SU-DHL-6 (cell line): ENCODE measurements at regions not wholly inside any gene's neighbourhood (a gene's known extent, or its start where the extent isn't known, plus 50 kb on each side); places are given as distances from the start of the nearest gene placed in this dataset.
"Not testable (repeated sequence)": the region's sequence is repeated elsewhere in the genome, so short reads cannot be mapped to it uniquely, and the experiment has no call there.

Experiments
- H2AFZ ChIP-seq: fragments of 200-600 bp; sonication (generic); 2 replicates; pipeline ENCODE4 v1.6.1; 2014; ENCODE audit warnings: low read depth, mild to moderate bottlenecking, moderate library complexity, mixed read lengths, antibody characterized with exemption, low read length; ENCODE audit not compliant: severe bottlenecking
- H3F3A ChIP-seq: fragments of 200-600 bp; shearing (Covaris generic); 2 replicates; pipeline ENCODE4 v1.6.0; 2016; ENCODE audit warnings: antibody characterized with exemption, mild to moderate bottlenecking; ENCODE audit not compliant: insufficient read depth
- H3K27ac ChIP-seq: fragments of 200-600 bp; sonication (generic); 2 replicates; pipeline ENCODE4 v1.5.1; 2016; ENCODE audit warnings: low read depth, mild to moderate bottlenecking, low read length, moderate library complexity, mixed read lengths
- H3K27me3 ChIP-seq: fragments of 200-600 bp; sonication (generic), shearing (Covaris generic); 2 replicates; pipeline ENCODE4 v1.6.0; 2014; ENCODE audit warnings: mild to moderate bottlenecking, low read length
- H3K36me3 ChIP-seq: fragments of 200-600 bp; sonication (generic); 2 replicates; pipeline ENCODE4 v1.6.1; 2014; ENCODE audit warnings: mild to moderate bottlenecking, low read length, mixed read lengths
- H3K4me2 ChIP-seq: fragments of 300-600, 200-600 bp; shearing (Covaris generic), sonication (generic); 2 replicates; pipeline ENCODE4 v1.6.0; 2014; ENCODE audit warnings: low read length, low read depth, mild to moderate bottlenecking; ENCODE audit not compliant: poor library complexity, severe bottlenecking
- H3K4me3 ChIP-seq: fragments of 200-600 bp; sonication (generic); 2 replicates; pipeline ENCODE4 v1.5.1; 2014; ENCODE audit warnings: antibody characterized with exemption, low read length, mild to moderate bottlenecking, mixed read lengths; ENCODE audit not compliant: insufficient read depth, poor library complexity, severe bottlenecking
- H3K79me2 ChIP-seq: fragments of 200-600 bp; sonication (generic); 2 replicates; pipeline ENCODE4 v1.6.1; 2014; ENCODE audit warnings: mild to moderate bottlenecking, low read length, moderate library complexity; ENCODE audit not compliant: insufficient read depth
- H3K9ac ChIP-seq: fragments of 200-600 bp; sonication (generic); 2 replicates; pipeline ENCODE4 v1.7.0; 2014; ENCODE audit warnings: mild to moderate bottlenecking, low read length
- H3K9me2 ChIP-seq: fragments of 200-600 bp; sonication (generic); replicated peaks from 2 replicates; pipeline ENCODE4 v1.6.1; 2014; ENCODE audit warnings: low read length; ENCODE audit not compliant: insufficient read depth
- H3K9me3 ChIP-seq: fragments of 200-600 bp; sonication (generic); 2 replicates; pipeline ENCODE4 v1.6.1; 2014; ENCODE audit warnings: low read length, mixed read lengths; ENCODE audit not compliant: insufficient read depth
- H4K20me1 ChIP-seq: fragments of 200-600 bp; sonication (generic); 2 replicates; pipeline ENCODE4 v1.6.1; 2014; ENCODE audit warnings: low read depth, mild to moderate bottlenecking, antibody characterized with exemption, low read length, moderate library complexity, mixed read lengths
- CTCF ChIP-seq: fragments of 200-600 bp; sonication (generic); IDR thresholded peaks from one replicate; pipeline ENCODE4 v1.5.1; 2017; ENCODE audit warnings: antibody characterized with exemption, mild to moderate bottlenecking, low read length, moderate library complexity; ENCODE audit not compliant: insufficient read depth, poor library complexity, severe bottlenecking
- EZH2phosphoT487 ChIP-seq: fragments of 200-600 bp; sonication (generic), shearing (Covaris generic); conservative IDR thresholded peaks from 2 replicates; pipeline ENCODE4 v1.6.1; 2018; ENCODE audit warnings: mild to moderate bottlenecking, antibody characterized with exemption, low read length, moderate library complexity, mixed read lengths

- no peaks in the 10 kb centered on the region for H3F3A ChIP-seq
- H3K79me2 ChIP-seq: no peaks in the 10 kb centered on the region
- no peak overlapping the region for H3K4me3 ChIP-seq
- no peaks in the 10 kb centered on the region for H3K36me3 ChIP-seq
- H3K9me3 ChIP-seq: no peaks in the 10 kb centered on the region
- no peak overlapping the region for H3K4me2 ChIP-seq
- TF ChIP-seq CTCF: no peak
- no peak for TF ChIP-seq EZH2phosphoT487
- H2AFZ ChIP-seq: no peak overlapping the region
- H4K20me1 ChIP-seq: no peaks in the 10 kb centered on the region
- H3K27ac ChIP-seq: no peak overlapping the region
- H3K27me3 ChIP-seq: no peaks in the 10 kb centered on the region
- H3K9me2 ChIP-seq: no peaks in the 10 kb centered on the region
- H3K9ac ChIP-seq: no peak overlapping the region
Observed at GRCh38 chr6:115583290-115583689, 477.4 kb downstream of the FRK start.

- H3K9ac ChIP-seq: no peak overlapping the region
- H3K9me3 ChIP-seq: no peaks in the 10 kb centered on the region
- H2AFZ ChIP-seq: no peak overlapping the region
- no peaks in the 10 kb centered on the region for H3K9me2 ChIP-seq
- H4K20me1 ChIP-seq: no peaks in the 10 kb centered on the region
- H3K27ac ChIP-seq: no peak overlapping the region
- TF ChIP-seq CTCF: no peak
- TF ChIP-seq EZH2phosphoT487: no peak
- no peaks in the 10 kb centered on the region for H3K36me3 ChIP-seq
- H3K4me2 ChIP-seq: no peak overlapping the region
- H3K79me2 ChIP-seq: no peaks in the 10 kb centered on the region
- no peak overlapping the region for H3K4me3 ChIP-seq
- no peaks in the 10 kb centered on the region for H3F3A ChIP-seq
- H3K27me3 ChIP-seq: no peaks in the 10 kb centered on the region
Observed at GRCh38 chr6:115582386-115582785, 478.3 kb downstream of the FRK start.

- H3K4me2 ChIP-seq, H3K27me3 ChIP-seq, H3F3A ChIP-seq, H3K4me3 ChIP-seq, H3K9ac ChIP-seq, H2AFZ ChIP-seq, H3K27ac ChIP-seq, H3K9me3 ChIP-seq, H3K9me2 ChIP-seq, H3K36me3 ChIP-seq, H4K20me1 ChIP-seq, H3K79me2 ChIP-seq: not testable (repeated sequence)
Observed at GRCh38 chr6:115579565-115579964, 481.1 kb downstream of the FRK start.

GRCh38 chr6:115577270-115577669 is 483.4 kb downstream of the FRK start:
- H3K79me2 ChIP-seq: no peaks in the 10 kb centered on the region
- no peaks in the 10 kb centered on the region for H4K20me1 ChIP-seq
- TF ChIP-seq EZH2phosphoT487 (no peak), CTCF (no peak)
- H3K27ac ChIP-seq: no peak overlapping the region
- H3K4me2 ChIP-seq: no peak overlapping the region
- no peaks in the 10 kb centered on the region for H3K36me3 ChIP-seq
- H3K9me2 ChIP-seq: no peaks in the 10 kb centered on the region
- H3F3A ChIP-seq: no peaks in the 10 kb centered on the region
- H3K9me3 ChIP-seq: no peaks in the 10 kb centered on the region
- H3K27me3 ChIP-seq: no peaks in the 10 kb centered on the region
- no peak overlapping the region for H3K9ac ChIP-seq
- no peak overlapping the region for H3K4me3 ChIP-seq
- no peak overlapping the region for H2AFZ ChIP-seq
